GM23338 (cell line): ENCODE measurements at regions not wholly inside any gene's neighbourhood (a gene's known extent, or its start where the extent isn't known, plus 50 kb on each side); places are given as distances from the start of the nearest gene placed in this dataset.

Experiments used
- ATAC-seq: fragments of 200-7000 bp; cut with Tn5 transposase; 3 replicates; pipeline ENCODE4 v1.9.1; 2020
- DNase-seq: peaks from one replicate; pipeline ENCODE4 v3.0.0-alpha.2; 2015; ENCODE audit warnings: low spot score
- H2AFZ ChIP-seq: fragments of 200-600 bp; sonication (generic); 2 replicates; pipeline ENCODE4 v1.8.0; 2016; ENCODE audit warnings: antibody characterized with exemption, mild to moderate bottlenecking, moderate library complexity
- H3F3A ChIP-seq: fragments of 200-600 bp; sonication (generic); replicated peaks from 2 replicates; pipeline ENCODE4 v1.8.0; 2017; ENCODE audit warnings: antibody characterized with exemption, mixed run types, low read depth
- H3K27ac ChIP-seq: fragments of 200-600 bp; sonication (generic); 2 replicates; pipeline ENCODE4 v1.6.1; 2016; ENCODE audit warnings: low read depth
- H3K27me3 ChIP-seq: fragments of 200-600 bp; sonication (generic); 2 replicates; pipeline ENCODE4 v1.8.0; 2016; ENCODE audit warnings: mild to moderate bottlenecking, mixed run types, moderate library complexity; ENCODE audit not compliant: insufficient read depth
- H3K36me3 ChIP-seq: fragments of 200-600 bp; sonication (generic); 2 replicates; pipeline ENCODE4 v1.8.0; 2016; ENCODE audit warnings: mild to moderate bottlenecking; ENCODE audit not compliant: insufficient read depth
- H3K4me1 ChIP-seq: fragments of 200-600 bp; sonication (generic); 2 replicates; pipeline ENCODE4 v1.8.0; 2016; ENCODE audit warnings: mild to moderate bottlenecking, moderate library complexity; ENCODE audit not compliant: insufficient read depth
- H3K4me2 ChIP-seq: fragments of 200-600 bp; sonication (generic); 2 replicates; pipeline ENCODE4 v1.7.1; 2017; ENCODE audit warnings: mixed run types
- H3K4me3 ChIP-seq: fragments of 200-600 bp; sonication (generic); 2 replicates; pipeline ENCODE4 v1.6.1; 2016; ENCODE audit warnings: mixed run types
- H3K79me2 ChIP-seq: fragments of 200-600 bp; sonication (generic); replicated peaks from 2 replicates; pipeline ENCODE4 v1.8.0; 2017; ENCODE audit warnings: mild to moderate bottlenecking; ENCODE audit not compliant: insufficient read depth
- H3K9me2 ChIP-seq: fragments of 200-600 bp; sonication (generic); 2 replicates; pipeline ENCODE4 v1.8.0; 2017; ENCODE audit not compliant: insufficient read depth
- H4K20me1 ChIP-seq: fragments of 200-600 bp; sonication (generic); replicated peaks from 2 replicates; pipeline ENCODE4 v1.8.0; 2017; ENCODE audit warnings: mild to moderate bottlenecking; ENCODE audit not compliant: insufficient read depth
- H3K27ac Mint-ChIP-seq: 2 replicates; pipeline ENCODE4 v1.8.0; 2020; ENCODE audit warnings: inconsistent platforms, mild to moderate bottlenecking, moderate library complexity, mixed read lengths
- H3K27me3 Mint-ChIP-seq: 3 replicates; pipeline ENCODE4 v1.8.0; 2022; ENCODE audit warnings: low read depth, mild to moderate bottlenecking, moderate library complexity, mixed read lengths, inconsistent platforms; ENCODE audit not compliant: insufficient read depth, poor library complexity
- H3K36me3 Mint-ChIP-seq: 3 replicates; pipeline ENCODE4 v1.8.0; 2021; ENCODE audit warnings: low read depth, mild to moderate bottlenecking, inconsistent platforms, moderate library complexity, mixed read lengths
- H3K4me1 Mint-ChIP-seq: 3 replicates; pipeline ENCODE4 v1.8.0; 2020; ENCODE audit warnings: mild to moderate bottlenecking, inconsistent platforms, mixed read lengths
- H3K4me3 Mint-ChIP-seq: 3 replicates; pipeline ENCODE4 v1.8.0; 2021; ENCODE audit warnings: moderate library complexity, mild to moderate bottlenecking, inconsistent platforms, mixed read lengths
- H3K9me3 Mint-ChIP-seq: 3 replicates; pipeline ENCODE4 v1.8.0; 2020; ENCODE audit warnings: moderate library complexity, mild to moderate bottlenecking, inconsistent platforms, mixed read lengths
- CREB1 ChIP-seq: fragments of 250-450 bp; sonication (Bioruptor Pico); IDR thresholded peaks from 2 replicates; pipeline ENCODE4 v1.5.0; 2020; ENCODE audit warnings: low read depth, mild to moderate bottlenecking, moderate library complexity
- EZH2 ChIP-seq: fragments of 200-600 bp; sonication (generic); IDR thresholded peaks from one replicate; pipeline ENCODE4 v1.8.0; 2017; ENCODE audit warnings: antibody characterized with exemption, mild to moderate bottlenecking, low read depth; ENCODE audit not compliant: unreplicated experiment
- EZH2phosphoT487 ChIP-seq: fragments of 200-600 bp; sonication (generic); IDR thresholded peaks from one replicate; pipeline ENCODE4 v1.8.1; 2018; ENCODE audit warnings: antibody characterized with exemption; ENCODE audit not compliant: unreplicated experiment
- JUNB ChIP-seq: IDR thresholded peaks from one replicate; pipeline ENCODE4 v1.6.1; 2016; ENCODE audit warnings: antibody characterized with exemption; ENCODE audit not compliant: unreplicated experiment
- NANOG ChIP-seq: IDR thresholded peaks from 2 replicates; pipeline ENCODE4 v1.6.1; 2016; ENCODE audit warnings: antibody characterized with exemption, borderline replicate concordance
- REST ChIP-seq: IDR thresholded peaks from one replicate; pipeline ENCODE4 v1.6.1; 2018; ENCODE audit warnings: antibody characterized with exemption; ENCODE audit not compliant: unreplicated experiment
- ZNF114 ChIP-seq: fragments of 250-450 bp; sonication (Bioruptor Pico); IDR thresholded peaks from 2 replicates; pipeline ENCODE4 v1.5.0; 2020; ENCODE audit warnings: mild to moderate bottlenecking, moderate library complexity
- TF ChIP-seq, protein P1 (sequence below), 2 experiments: fragments of 200-600 bp in 1 of 2; sonication (generic) in 1 of 2; conservative IDR thresholded peaks; 2 replicates each; pipeline versions ENCODE4 v1.5.1 to v1.6.1; 2016 to 2017; ENCODE audit warnings: antibody characterized with exemption in 2 of 2, low read depth in 2 of 2, mild to moderate bottlenecking in 2 of 2, moderate library complexity in 1 of 2

- TF ChIP-seq EZH2 (no peak), NANOG (no peak), JUNB (no peak), CREB1 (CRISPR knock-in tag) (no peak), EZH2phosphoT487 (no peak), ZNF114 (CRISPR knock-in tag) (no peak), REST (no peak)
- TF ChIP-seq, protein P1, sequence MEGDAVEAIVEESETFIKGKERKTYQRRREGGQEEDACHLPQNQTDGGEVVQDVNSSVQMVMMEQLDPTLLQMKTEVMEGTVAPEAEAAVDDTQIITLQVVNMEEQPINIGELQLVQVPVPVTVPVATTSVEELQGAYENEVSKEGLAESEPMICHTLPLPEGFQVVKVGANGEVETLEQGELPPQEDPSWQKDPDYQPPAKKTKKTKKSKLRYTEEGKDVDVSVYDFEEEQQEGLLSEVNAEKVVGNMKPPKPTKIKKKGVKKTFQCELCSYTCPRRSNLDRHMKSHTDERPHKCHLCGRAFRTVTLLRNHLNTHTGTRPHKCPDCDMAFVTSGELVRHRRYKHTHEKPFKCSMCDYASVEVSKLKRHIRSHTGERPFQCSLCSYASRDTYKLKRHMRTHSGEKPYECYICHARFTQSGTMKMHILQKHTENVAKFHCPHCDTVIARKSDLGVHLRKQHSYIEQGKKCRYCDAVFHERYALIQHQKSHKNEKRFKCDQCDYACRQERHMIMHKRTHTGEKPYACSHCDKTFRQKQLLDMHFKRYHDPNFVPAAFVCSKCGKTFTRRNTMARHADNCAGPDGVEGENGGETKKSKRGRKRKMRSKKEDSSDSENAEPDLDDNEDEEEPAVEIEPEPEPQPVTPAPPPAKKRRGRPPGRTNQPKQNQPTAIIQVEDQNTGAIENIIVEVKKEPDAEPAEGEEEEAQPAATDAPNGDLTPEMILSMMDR (conservative IDR thresholded peaks at IDR 0.05; ENCODE audit: low read depth in 2 of 2): no peak
Measured at GRCh38 chr7:35512716-35513115, 182.2 kb downstream of the HERPUD2 start (continued).

DNA sequence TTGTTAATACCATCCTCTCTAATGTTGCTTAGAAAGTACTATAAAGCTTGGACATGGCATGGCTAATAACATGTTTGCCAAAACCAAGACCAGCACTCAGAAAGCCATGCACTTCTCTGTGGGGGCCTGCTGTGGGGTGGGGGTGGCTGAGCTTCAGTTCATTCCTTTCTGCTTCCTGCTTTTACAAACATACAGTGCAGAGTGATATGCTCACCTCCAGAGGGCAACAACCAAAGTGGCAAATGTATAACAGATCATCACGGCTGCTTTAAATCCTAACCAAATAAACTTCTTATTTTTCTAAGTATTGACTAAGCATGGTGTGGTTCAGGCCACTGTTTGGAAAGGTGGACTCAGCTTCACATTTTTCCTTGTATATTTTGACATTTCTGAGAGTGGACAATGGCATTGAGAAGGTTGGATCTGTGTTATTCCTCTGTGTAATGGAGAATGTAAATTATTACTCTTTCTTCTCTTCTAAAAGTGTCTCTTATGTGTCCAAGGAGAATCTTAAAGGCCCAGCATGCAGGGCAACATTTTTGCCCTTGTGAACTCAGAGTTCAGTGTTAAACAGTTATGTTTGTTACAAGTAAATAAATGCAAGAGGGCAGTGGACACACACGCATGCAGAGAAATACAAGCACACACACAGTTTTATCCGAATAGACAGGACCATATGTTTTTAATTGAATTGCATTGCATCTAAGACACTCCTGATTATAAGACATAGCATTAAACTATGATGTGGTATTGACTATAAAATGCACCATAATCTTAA lies 186.1 kb downstream of the HERPUD2 start:
- Histone ChIP-seq H3K4me3 (no peak overlapping the region), H3K27me3 (no peaks in the 10 kb centered on the region), H3K79me2 (no peaks in the 10 kb centered on the region), H3K36me3 (no peaks in the 10 kb centered on the region), H3K4me1 (peaks cover 12% of the 10 kb centered on the region), H3K9me2 (no peaks in the 10 kb centered on the region; the same call in 1 of the 2 replicates), H3F3A (no peaks in the 10 kb centered on the region), H4K20me1 (no peaks in the 10 kb centered on the region), H2AFZ (no peak overlapping the region), H3K4me2 (no peak overlapping the region), H3K27ac (no peak overlapping the region)
- Mint-ChIP-seq H3K9me3 (no peaks in the 10 kb centered on the region), H3K4me1 (peaks cover 22% of the 10 kb centered on the region; the same call in 2 of the 3 replicates), H3K27ac (no peak overlapping the region), H3K36me3 (no peaks in the 10 kb centered on the region), H3K27me3 (no peaks in the 10 kb centered on the region), H3K4me3 (no peak overlapping the region)
- DNase-seq (no peak), ATAC-seq (peak; percentile 46)
- TF ChIP-seq, protein P1 (conservative IDR thresholded peaks at IDR 0.05; ENCODE audit: low read depth in 2 of 2): peak; percentile 29 to 41; a peak in 3 of 4 replicates
- no peak for TF ChIP-seq CREB1 (CRISPR knock-in tag)
